ENCODE measurements at regions not wholly inside any gene's neighbourhood (a gene's known extent, or its start where the extent isn't known, plus 50 kb on each side); places are given as distances from the start of the nearest gene placed in this dataset.

GRCh38 chr11:44404301-44404700 is 94.4 kb upstream of the ALX4 start:
- TF ChIP-seq CTCF (IDR thresholded peaks at IDR 0.05) = no peak
- DNase-seq (ENCODE audit: low spot score) = no peak
- Histone ChIP-seq H3K4me3 (no peak overlapping the region), H3K9me3 (no peaks in the 10 kb centered on the region), H3K27ac (no peak overlapping the region), H3K36me3 (no peaks in the 10 kb centered on the region), H3K4me1 (no peaks in the 10 kb centered on the region), H3K27me3 (no peaks in the 10 kb centered on the region)

DNA sequence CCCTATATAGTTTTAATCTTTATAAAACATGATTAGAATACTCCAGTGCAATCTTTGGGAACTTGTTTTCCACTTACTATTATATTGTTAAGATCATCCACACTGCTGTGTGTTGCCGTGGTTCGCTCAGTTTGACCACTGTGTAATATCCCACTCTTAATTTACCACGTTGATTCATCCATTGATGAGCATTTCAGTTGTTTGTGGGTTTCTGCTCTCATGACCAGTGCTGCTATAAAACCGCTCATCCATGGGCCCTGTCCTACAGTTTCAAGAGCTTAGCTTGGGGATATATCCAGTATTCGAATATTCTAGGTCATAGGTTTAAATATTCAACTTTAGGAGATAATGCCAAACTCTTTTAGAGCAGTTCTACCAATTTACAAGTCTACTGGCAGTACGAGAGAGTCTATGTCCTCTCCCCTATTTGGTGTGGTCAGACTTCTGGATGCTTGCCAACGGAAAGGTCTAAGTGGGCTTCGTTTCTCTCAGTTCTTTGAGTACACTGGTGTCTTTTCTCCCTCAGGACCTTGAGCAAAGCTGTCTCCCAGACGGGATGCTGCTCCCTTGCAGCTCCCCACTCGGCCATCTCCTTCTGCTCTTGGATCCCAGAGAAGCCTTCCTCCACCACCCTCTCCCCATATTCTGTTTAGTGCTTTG is 94.9 kb upstream of the ALX4 start:
- Histone ChIP-seq H3K4me1 (no peaks in the 10 kb centered on the region), H3K9me3 (no peaks in the 10 kb centered on the region), H3K36me3 (no peaks in the 10 kb centered on the region), H3K27ac (no peak overlapping the region), H3K4me3 (no peak overlapping the region), H3K27me3 (no peaks in the 10 kb centered on the region)
- DNase-seq (ENCODE audit: low spot score) = no peak
- TF ChIP-seq CTCF (IDR thresholded peaks at IDR 0.05) = no peak

GRCh38 chr11:44407211-44407996 is 97.5 kb upstream of the ALX4 start:
- no peak overlapping the region for H3K27ac ChIP-seq
- no peaks in the 10 kb centered on the region for H3K9me3 ChIP-seq
- no peak for TF ChIP-seq CTCF (IDR thresholded peaks at IDR 0.05)
- H3K4me1 ChIP-seq = no peaks in the 10 kb centered on the region
- H3K36me3 ChIP-seq = no peaks in the 10 kb centered on the region
- no peak for DNase-seq (ENCODE audit: low spot score)
- H3K4me3 ChIP-seq = no peak overlapping the region
- no peaks in the 10 kb centered on the region for H3K27me3 ChIP-seq

DNA sequence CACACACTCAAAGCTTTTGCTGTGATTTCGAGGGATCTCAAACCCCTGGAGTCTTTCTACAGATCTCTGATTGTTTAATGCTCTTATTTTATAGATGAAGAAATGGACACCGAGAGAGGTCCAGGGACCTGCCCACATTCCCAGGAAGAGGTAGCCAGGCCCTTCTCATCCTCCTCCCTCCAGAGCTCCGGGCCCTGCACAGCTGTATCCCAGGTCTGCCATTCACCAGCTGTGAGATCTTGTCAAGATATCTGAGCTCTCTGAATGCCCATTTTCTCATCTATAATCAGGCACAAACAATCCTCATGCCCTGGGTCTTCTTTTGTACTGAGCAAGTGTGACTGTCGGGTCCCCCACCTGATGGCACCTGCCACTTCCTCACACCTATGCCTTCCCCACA is 98.2 kb upstream of the ALX4 start:
- Histone ChIP-seq H3K36me3 (no peaks in the 10 kb centered on the region), H3K4me1 (no peaks in the 10 kb centered on the region), H3K27ac (no peak overlapping the region), H3K9me3 (no peaks in the 10 kb centered on the region), H3K27me3 (no peaks in the 10 kb centered on the region), H3K4me3 (no peak overlapping the region)
- DNase-seq (ENCODE audit: low spot score) = no peak
- TF ChIP-seq CTCF (IDR thresholded peaks at IDR 0.05) = no peak

- no peak overlapping the region for H3K27ac ChIP-seq
- H3K4me1 ChIP-seq = no peaks in the 10 kb centered on the region
- no peak for DNase-seq (ENCODE audit: low spot score)
- no peak overlapping the region for H3K4me3 ChIP-seq
- H3K27me3 ChIP-seq = no peaks in the 10 kb centered on the region
- H3K36me3 ChIP-seq = no peaks in the 10 kb centered on the region
- no peaks in the 10 kb centered on the region for H3K9me3 ChIP-seq
- no peak for TF ChIP-seq CTCF (IDR thresholded peaks at IDR 0.05)
These were observed 99.0 kb upstream of the ALX4 start for GRCh38 chr11:44408711-44409470.
